CD14-positive monocyte (primary cell): ENCODE measurements at regions not wholly inside any gene's neighbourhood (a gene's known extent, or its start where the extent isn't known, plus 50 kb on each side); places are given as distances from the start of the nearest gene placed in this dataset.
"Not testable (repeated sequence)": the region's sequence is repeated elsewhere in the genome, so short reads cannot be mapped to it uniquely, and the experiment has no call there.

ENCODE experiments used
- DNase-seq, 3 donors: peaks; one replicate each; pipeline ENCODE4 v3.0.0-alpha.2; 2011 to 2022
- H2AFZ ChIP-seq: 2 replicates; pipeline ENCODE4 v1.6.0; 2012; ENCODE audit warnings: mild to moderate bottlenecking, low read depth, low read length, inconsistent platforms; ENCODE audit not compliant: insufficient read depth, poor library complexity, severe bottlenecking
- H3K27ac ChIP-seq, 2 donors: 1 replicate in 1 of 2; 2 replicates in 1 of 2; pipeline ENCODE4 v1.5.1; 2012 to 2013; ENCODE audit warnings: low read length in 2 of 2, control low read depth in 1 of 2, inconsistent platforms in 1 of 2, low read depth in 1 of 2, mild to moderate bottlenecking in 1 of 2
- H3K27me3 ChIP-seq, 2 donors: one replicate each; pipeline versions ENCODE4 v1.6.0 to v1.6.1; 2011 to 2013; ENCODE audit warnings: low read length in 2 of 2; ENCODE audit not compliant: control insufficient read depth in 2 of 2, insufficient read depth in 2 of 2
- H3K36me3 ChIP-seq, 2 donors: replicated peaks in 1 of 2; 1 replicate in 1 of 2; 2 replicates in 1 of 2; pipeline versions ENCODE4 v1.5.1 to v1.6.1; 2012 to 2013; ENCODE audit warnings: low read length in 2 of 2, control low read depth in 1 of 2, inconsistent platforms in 1 of 2, mild to moderate bottlenecking in 1 of 2; ENCODE audit not compliant: insufficient read depth in 2 of 2, control insufficient read depth in 1 of 2
- H3K4me1 ChIP-seq, 2 donors: 1 replicate in 1 of 2; 2 replicates in 1 of 2; pipeline versions ENCODE4 v1.5.1 to v1.6.1; 2012 to 2013; ENCODE audit warnings: low read length in 2 of 2, control low read depth in 1 of 2, inconsistent platforms in 1 of 2, mild to moderate bottlenecking in 1 of 2, moderate library complexity in 1 of 2; ENCODE audit not compliant: insufficient read depth in 2 of 2, control insufficient read depth in 1 of 2
- H3K4me2 ChIP-seq: replicated peaks from 2 replicates; pipeline ENCODE3; 2012; ENCODE audit warnings: low read length, moderate library complexity, mild to moderate bottlenecking; ENCODE audit not compliant: poor library complexity, severe bottlenecking; ENCODE audit errors: extremely low read depth
- H3K4me3 ChIP-seq, 3 experiments: fragments of 200-600 bp in 1 of 3; sonication (generic) in 1 of 3; replicated peaks in 1 of 3; 1 replicate in 2 of 3; 2 replicates in 1 of 3; pipeline ENCODE4 v1.5.1; 2011 to 2013; ENCODE audit warnings: low read length in 3 of 3, mild to moderate bottlenecking in 3 of 3, control low read depth in 2 of 3, low read depth in 2 of 3, inconsistent platforms in 1 of 3, moderate library complexity in 1 of 3
- H3K79me2 ChIP-seq: 2 replicates; pipeline ENCODE4 v1.6.0; 2012; ENCODE audit warnings: mild to moderate bottlenecking, control low read depth, inconsistent platforms, low read length, moderate library complexity; ENCODE audit not compliant: insufficient read depth
- H3K9ac ChIP-seq: 2 replicates; pipeline ENCODE4 v1.6.0; 2017; ENCODE audit warnings: low read length, mild to moderate bottlenecking; ENCODE audit not compliant: insufficient read depth, poor library complexity, severe bottlenecking
- H3K9me3 ChIP-seq, 2 donors: replicated peaks in 1 of 2; 1 replicate in 1 of 2; 2 replicates in 1 of 2; pipeline versions ENCODE4 v1.5.1 to v1.6.1; 2012 to 2013; ENCODE audit warnings: low read length in 2 of 2, control low read depth in 1 of 2; ENCODE audit not compliant: control insufficient read depth in 1 of 2, insufficient read depth in 1 of 2
- H4K20me1 ChIP-seq: 2 replicates; pipeline ENCODE4 v1.6.0; 2012; ENCODE audit warnings: mild to moderate bottlenecking, low read length, control low read depth, moderate library complexity; ENCODE audit not compliant: insufficient read depth
- H3K27ac Mint-ChIP-seq, 7 donors: one replicate each; pipeline ENCODE4 v1.8.0; 2020; ENCODE audit warnings: mild to moderate bottlenecking in 7 of 7, mixed read lengths in 7 of 7, moderate library complexity in 6 of 7, inconsistent platforms in 2 of 7
- H3K27me3 Mint-ChIP-seq, 3 donors: one replicate each; pipeline ENCODE4 v1.8.0; 2021 to 2022; ENCODE audit warnings: low read depth in 3 of 3, mild to moderate bottlenecking in 3 of 3, mixed read lengths in 3 of 3, moderate library complexity in 3 of 3, inconsistent platforms in 1 of 3
- H3K36me3 Mint-ChIP-seq, 2 donors: one replicate each; pipeline ENCODE4 v1.8.0; 2020; ENCODE audit warnings: mixed read lengths in 2 of 2, inconsistent platforms in 1 of 2, mild to moderate bottlenecking in 1 of 2
- H3K4me1 Mint-ChIP-seq: one replicate; pipeline ENCODE4 v1.8.0; 2020; ENCODE audit warnings: mild to moderate bottlenecking, mixed read lengths
- H3K4me3 Mint-ChIP-seq, 2 donors: one replicate each; pipeline ENCODE4 v1.8.0; 2020; ENCODE audit warnings: mild to moderate bottlenecking in 2 of 2, mixed read lengths in 2 of 2, moderate library complexity in 1 of 2
- H3K9me3 Mint-ChIP-seq, 7 donors: one replicate each; pipeline ENCODE4 v1.8.0; 2020 to 2022; ENCODE audit warnings: mixed read lengths in 7 of 7, mild to moderate bottlenecking in 6 of 7, moderate library complexity in 6 of 7, inconsistent platforms in 2 of 7
- WGBS: methylation state at CpG from one replicate; pipeline ENCODE4 v1.1.5; 2013; ENCODE audit warnings: missing lambda C conversion rate; ENCODE audit not compliant: insufficient coverage; 5-methylcytosine and 5-hydroxymethylcytosine counted together
- intact Hi-C, 2 donors: fragments of 100-400 bp; cut with micrococcal nuclease; formaldehyde crosslinking; loops; one replicate each; pipeline versions ENCODE4 v1.15.0 to v1.15.1; 2023
- TF ChIP-seq, protein P1 (sequence below): fragments of 200-600 bp; IDR thresholded peaks from one replicate; pipeline ENCODE4 v1.8.0; 2022; ENCODE audit warnings: antibody characterized with exemption, mild to moderate bottlenecking

DNA sequence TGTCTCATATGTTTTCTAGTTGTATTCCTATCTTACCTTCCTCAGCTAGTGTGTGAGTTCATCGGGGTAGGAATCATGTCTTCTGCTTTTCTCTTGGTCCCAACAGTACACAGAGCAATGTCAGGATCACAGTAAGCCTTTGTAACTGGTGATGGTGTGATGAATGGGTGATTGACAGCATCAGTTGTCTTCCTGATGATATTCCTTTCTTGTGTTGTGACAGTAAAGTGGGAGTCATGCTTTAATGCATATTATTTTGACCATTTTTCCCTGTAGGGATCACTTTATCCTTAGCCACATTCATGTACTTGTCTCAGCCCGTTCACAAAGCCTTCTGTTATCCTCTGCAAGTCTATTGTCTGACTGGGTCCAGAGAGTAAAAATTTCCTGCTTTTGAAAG is 501.7 kb downstream of the UTRN start:
- H4K20me1 ChIP-seq = peaks cover 58% of the 10 kb centered on the region

DNA sequence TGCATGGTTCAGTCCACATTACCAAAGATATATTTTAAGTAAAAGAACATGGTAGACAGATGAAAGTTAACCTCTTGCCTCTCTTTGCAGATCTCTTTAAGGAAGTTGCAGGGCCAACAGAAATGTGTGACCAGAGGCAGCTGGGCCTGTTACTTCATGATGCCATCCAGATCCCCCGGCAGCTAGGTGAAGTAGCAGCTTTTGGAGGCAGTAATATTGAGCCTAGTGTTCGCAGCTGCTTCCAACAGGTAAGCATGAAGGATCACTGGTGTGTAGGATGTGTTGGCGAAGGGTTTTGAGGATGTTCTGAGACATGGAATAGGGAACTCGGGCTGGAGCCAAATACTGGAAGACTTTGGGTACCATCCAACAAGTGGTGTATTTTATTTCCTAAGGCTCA is 508.6 kb downstream of the UTRN start:
- Histone ChIP-seq H3K4me3 (no peak overlapping the region), H3K4me2 (no peak overlapping the region), H3K9ac (no peak overlapping the region), H3K27me3 (no peaks in the 10 kb centered on the region), H3K36me3 (peaks cover 88 to 93% of the 10 kb centered on the region in 2 donors), H4K20me1 (peaks cover 67% of the 10 kb centered on the region), H3K79me2 (no peaks in the 10 kb centered on the region), H3K9me3 (peaks cover 0 to 6% of the 10 kb centered on the region in 2 donors), H3K4me1 (no peaks in the 10 kb centered on the region), H3K27ac (no peak overlapping the region), H2AFZ (no peak overlapping the region)
- 100% methylated on average over 3 of the region's 4 CpGs for WGBS
- TF ChIP-seq, protein P1, sequence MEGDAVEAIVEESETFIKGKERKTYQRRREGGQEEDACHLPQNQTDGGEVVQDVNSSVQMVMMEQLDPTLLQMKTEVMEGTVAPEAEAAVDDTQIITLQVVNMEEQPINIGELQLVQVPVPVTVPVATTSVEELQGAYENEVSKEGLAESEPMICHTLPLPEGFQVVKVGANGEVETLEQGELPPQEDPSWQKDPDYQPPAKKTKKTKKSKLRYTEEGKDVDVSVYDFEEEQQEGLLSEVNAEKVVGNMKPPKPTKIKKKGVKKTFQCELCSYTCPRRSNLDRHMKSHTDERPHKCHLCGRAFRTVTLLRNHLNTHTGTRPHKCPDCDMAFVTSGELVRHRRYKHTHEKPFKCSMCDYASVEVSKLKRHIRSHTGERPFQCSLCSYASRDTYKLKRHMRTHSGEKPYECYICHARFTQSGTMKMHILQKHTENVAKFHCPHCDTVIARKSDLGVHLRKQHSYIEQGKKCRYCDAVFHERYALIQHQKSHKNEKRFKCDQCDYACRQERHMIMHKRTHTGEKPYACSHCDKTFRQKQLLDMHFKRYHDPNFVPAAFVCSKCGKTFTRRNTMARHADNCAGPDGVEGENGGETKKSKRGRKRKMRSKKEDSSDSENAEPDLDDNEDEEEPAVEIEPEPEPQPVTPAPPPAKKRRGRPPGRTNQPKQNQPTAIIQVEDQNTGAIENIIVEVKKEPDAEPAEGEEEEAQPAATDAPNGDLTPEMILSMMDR = no peak
- no peak overlapping the region for H3K4me3 Mint-ChIP-seq
- peaks cover 73 to 86% of the 10 kb centered on the region in 2 donors for H3K36me3 Mint-ChIP-seq
- no peak overlapping the region for H3K27ac Mint-ChIP-seq
- H3K27me3 Mint-ChIP-seq = no peaks in the 10 kb centered on the region
- peaks cover 7 to 14% (median 8%) of the 10 kb centered on the region in 7 donors for H3K9me3 Mint-ChIP-seq
- DNase-seq = no peak
- intact Hi-C loops = no loop called here
- no peaks in the 10 kb centered on the region for H3K4me1 Mint-ChIP-seq

More for the DNA sequence above, 501.7 kb downstream of the UTRN start:
- no peak overlapping the region for H3K4me3 Mint-ChIP-seq
- H3K9me3 ChIP-seq = no peaks in the 10 kb centered on the region
- H3K4me3 ChIP-seq = no peak overlapping the region
- H3K27ac ChIP-seq = peak overlapping the region in 1 of 2 donors; percentile 32
- TF ChIP-seq, protein P1 = no peak
- H3K4me2 ChIP-seq = no peak overlapping the region
- H3K27ac Mint-ChIP-seq = peak overlapping the region in 1 of 7 donors; percentile 23
- H3K36me3 ChIP-seq = peaks cover 75 to 94% of the 10 kb centered on the region in 2 donors
- DNase-seq = no peak
- no peaks in the 10 kb centered on the region for H3K4me1 ChIP-seq
- no peak overlapping the region for H3K9ac ChIP-seq
- H2AFZ ChIP-seq = no peak overlapping the region
- H3K27me3 Mint-ChIP-seq = no peaks in the 10 kb centered on the region
- H3K79me2 ChIP-seq = no peaks in the 10 kb centered on the region
- WGBS = no CpG with 5 or more reads among the region's 2 CpGs
- intact Hi-C loops = no loop called here
- no peaks in the 10 kb centered on the region for H3K4me1 Mint-ChIP-seq
- H3K27me3 ChIP-seq = no peaks in the 10 kb centered on the region
- peaks cover 63 to 76% of the 10 kb centered on the region in 2 donors for H3K36me3 Mint-ChIP-seq
- no peaks in the 10 kb centered on the region for H3K9me3 Mint-ChIP-seq

DNA sequence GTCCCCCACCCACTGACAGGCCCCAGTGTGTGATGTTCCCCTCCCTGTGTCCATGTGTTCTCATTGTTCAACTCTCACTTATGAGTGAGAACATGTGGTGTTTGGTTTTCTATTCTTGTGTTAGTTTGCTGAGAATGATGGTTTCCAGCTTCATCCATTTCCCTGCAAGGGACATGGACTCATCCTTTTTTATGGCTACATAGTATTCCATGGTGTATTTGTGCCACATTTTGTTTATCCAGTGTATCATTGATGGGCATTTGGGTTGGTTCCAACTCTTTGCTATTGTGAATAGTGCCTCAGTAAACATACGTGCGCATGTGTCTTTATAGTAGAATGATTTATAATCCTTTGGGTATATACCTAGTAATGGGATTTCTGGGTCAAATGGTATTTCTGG is 509.9 kb downstream of the UTRN start:
- intact Hi-C loops, H3K4me3 Mint-ChIP-seq, H3K4me2 ChIP-seq, H3K4me1 Mint-ChIP-seq, H2AFZ ChIP-seq, DNase-seq, H3K9ac ChIP-seq, H3K9me3 ChIP-seq, H3K79me2 ChIP-seq, H3K4me1 ChIP-seq, H3K27me3 Mint-ChIP-seq, H3K27ac ChIP-seq, H3K27ac Mint-ChIP-seq, H3K27me3 ChIP-seq, H3K4me3 ChIP-seq: not testable (repeated sequence)
- Histone ChIP-seq H3K36me3 (peaks cover 86 to 91% of the 10 kb centered on the region in 2 donors), H4K20me1 (peaks cover 75% of the 10 kb centered on the region)
- WGBS = no CpG with 5 or more reads among the region's 2 CpGs
- peaks cover 7 to 14% (median 8%) of the 10 kb centered on the region in 7 donors for H3K9me3 Mint-ChIP-seq
- H3K36me3 Mint-ChIP-seq = peaks cover 76 to 89% of the 10 kb centered on the region in 2 donors
